ENCODE measurements at regions not wholly inside any gene's neighbourhood (a gene's known extent, or its start where the extent isn't known, plus 50 kb on each side); places are given as distances from the start of the nearest gene placed in this dataset.

- DNase-seq (ENCODE audit: low spot score) = no peak
These were observed 309.8 kb downstream of the LMO7 start for GRCh38 chr13:75945841-75946482.

- DNase-seq (ENCODE audit: low spot score) = no peak
These were observed 302.9 kb downstream of the LMO7 start for GRCh38 chr13:75938811-75939560.

- no peak for DNase-seq (ENCODE audit: low spot score)
These were observed 300.7 kb downstream of the LMO7 start for GRCh38 chr13:75936791-75937190.

- DNase-seq (ENCODE audit: low spot score) = no peak
These were observed 299.7 kb downstream of the LMO7 start for GRCh38 chr13:75935805-75936204.

GRCh38 chr13:75934889-75935288 is 298.8 kb downstream of the LMO7 start:
- no peak for DNase-seq (ENCODE audit: low spot score)

GRCh38 chr13:75932636-75933035 is 296.5 kb downstream of the LMO7 start:
- no peak for DNase-seq (ENCODE audit: low spot score)

- no peak for DNase-seq (ENCODE audit: low spot score)
These were observed 295.0 kb downstream of the LMO7 start for GRCh38 chr13:75931116-75931515.

- no peak for DNase-seq (ENCODE audit: low spot score)
These were observed 292.9 kb downstream of the LMO7 start for GRCh38 chr13:75929076-75929475.

- DNase-seq (ENCODE audit: low spot score) = no peak
These were observed 291.1 kb downstream of the LMO7 start for GRCh38 chr13:75927183-75927669.

- DNase-seq (ENCODE audit: low spot score) = no peak
These were observed 284.4 kb downstream of the LMO7 start for GRCh38 chr13:75920536-75920935.

GRCh38 chr13:75919660-75920199 is 283.6 kb downstream of the LMO7 start:
- no peak for DNase-seq (ENCODE audit: low spot score)

GRCh38 chr13:75915066-75915465 is 278.9 kb downstream of the LMO7 start:
- no peak for DNase-seq (ENCODE audit: low spot score)

- no peak for DNase-seq (ENCODE audit: low spot score)
These were observed 277.8 kb downstream of the LMO7 start for GRCh38 chr13:75913925-75914324.

- DNase-seq (ENCODE audit: low spot score) = no peak
These were observed 274.5 kb downstream of the LMO7 start for GRCh38 chr13:75910591-75910990.

Measured in hepatic stellate cell (primary cell).